Parathyroid adenoma (tissue), 2 donors: ENCODE measurements at regions not wholly inside any gene's neighbourhood (a gene's known extent, or its start where the extent isn't known, plus 50 kb on each side); places are given as distances from the start of the nearest gene placed in this dataset.
A peak's percentile ranks its signal among the peaks of the same experiment; 100 is the strongest.

Source experiments
- H2AFZ ChIP-seq: fragments of 300-600 bp; sonication (generic); one replicate; pipeline ENCODE4 v1.7.0; 2017; ENCODE audit warnings: antibody characterized with exemption, mild to moderate bottlenecking
- H3K27ac ChIP-seq: fragments of 300-600 bp; sonication (generic); one replicate; pipeline ENCODE4 v1.7.0; 2017
- H3K27me3 ChIP-seq: fragments of 300-600 bp; sonication (generic); one replicate; pipeline ENCODE4 v1.7.0; 2017; ENCODE audit warnings: low read length; ENCODE audit not compliant: control insufficient read depth, insufficient read depth
- H3K36me3 ChIP-seq: fragments of 300-600 bp; sonication (generic); one replicate; pipeline ENCODE4 v1.7.0; 2017; ENCODE audit warnings: low read length; ENCODE audit not compliant: control insufficient read depth, insufficient read depth
- H3K4me1 ChIP-seq: fragments of 300-600 bp; sonication (generic); one replicate; pipeline ENCODE4 v1.7.0; 2017; ENCODE audit warnings: control low read depth
- H3K4me2 ChIP-seq: fragments of 300-600 bp; sonication (generic); one replicate; pipeline ENCODE4 v1.7.0; 2017; ENCODE audit warnings: low read length
- H3K4me3 ChIP-seq: fragments of 300-600 bp; sonication (generic); one replicate; pipeline ENCODE4 v1.7.0; 2017; ENCODE audit warnings: low read depth, low read length
- H3K79me2 ChIP-seq: fragments of 300-600 bp; sonication (generic); one replicate; pipeline ENCODE4 v1.7.0; 2017; ENCODE audit warnings: control low read depth
- H3K9ac ChIP-seq: fragments of 300-600 bp; sonication (generic); one replicate; pipeline ENCODE4 v1.7.0; 2017; ENCODE audit warnings: mild to moderate bottlenecking
- H3K9me3 ChIP-seq: fragments of 300-600 bp; sonication (generic); one replicate; pipeline ENCODE4 v1.7.0; 2017; ENCODE audit warnings: low read length; ENCODE audit not compliant: control insufficient read depth
- TF ChIP-seq, protein P1 (sequence below): fragments of 300-600 bp; sonication (generic); IDR thresholded peaks from one replicate; pipeline ENCODE4 v1.7.0; 2017; ENCODE audit warnings: antibody characterized with exemption, mild to moderate bottlenecking
- donor health status: primary hyperparathyroidism.

GRCh38 chr4:81845761-81846160 is 374.1 kb upstream of the RASGEF1B start:
- TF ChIP-seq, protein P1, sequence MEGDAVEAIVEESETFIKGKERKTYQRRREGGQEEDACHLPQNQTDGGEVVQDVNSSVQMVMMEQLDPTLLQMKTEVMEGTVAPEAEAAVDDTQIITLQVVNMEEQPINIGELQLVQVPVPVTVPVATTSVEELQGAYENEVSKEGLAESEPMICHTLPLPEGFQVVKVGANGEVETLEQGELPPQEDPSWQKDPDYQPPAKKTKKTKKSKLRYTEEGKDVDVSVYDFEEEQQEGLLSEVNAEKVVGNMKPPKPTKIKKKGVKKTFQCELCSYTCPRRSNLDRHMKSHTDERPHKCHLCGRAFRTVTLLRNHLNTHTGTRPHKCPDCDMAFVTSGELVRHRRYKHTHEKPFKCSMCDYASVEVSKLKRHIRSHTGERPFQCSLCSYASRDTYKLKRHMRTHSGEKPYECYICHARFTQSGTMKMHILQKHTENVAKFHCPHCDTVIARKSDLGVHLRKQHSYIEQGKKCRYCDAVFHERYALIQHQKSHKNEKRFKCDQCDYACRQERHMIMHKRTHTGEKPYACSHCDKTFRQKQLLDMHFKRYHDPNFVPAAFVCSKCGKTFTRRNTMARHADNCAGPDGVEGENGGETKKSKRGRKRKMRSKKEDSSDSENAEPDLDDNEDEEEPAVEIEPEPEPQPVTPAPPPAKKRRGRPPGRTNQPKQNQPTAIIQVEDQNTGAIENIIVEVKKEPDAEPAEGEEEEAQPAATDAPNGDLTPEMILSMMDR = no peak
- Histone ChIP-seq H3K27me3 (no peaks in the 10 kb centered on the region), H3K36me3 (no peaks in the 10 kb centered on the region), H3K9me3 (no peaks in the 10 kb centered on the region), H2AFZ (no peak overlapping the region), H3K4me2 (no peak overlapping the region), H3K9ac (no peak overlapping the region), H3K27ac (no peak overlapping the region), H3K4me3 (no peak overlapping the region), H3K79me2 (no peaks in the 10 kb centered on the region), H3K4me1 (no peaks in the 10 kb centered on the region)

GRCh38 chr4:81845273-81845672 is 373.6 kb upstream of the RASGEF1B start:
- Histone ChIP-seq H3K4me3 (no peak overlapping the region), H3K27ac (no peak overlapping the region), H2AFZ (no peak overlapping the region), H3K9ac (no peak overlapping the region), H3K4me1 (no peaks in the 10 kb centered on the region), H3K27me3 (no peaks in the 10 kb centered on the region), H3K36me3 (no peaks in the 10 kb centered on the region), H3K9me3 (no peaks in the 10 kb centered on the region), H3K79me2 (no peaks in the 10 kb centered on the region), H3K4me2 (no peak overlapping the region)
- TF ChIP-seq, protein P1 = no peak

DNA sequence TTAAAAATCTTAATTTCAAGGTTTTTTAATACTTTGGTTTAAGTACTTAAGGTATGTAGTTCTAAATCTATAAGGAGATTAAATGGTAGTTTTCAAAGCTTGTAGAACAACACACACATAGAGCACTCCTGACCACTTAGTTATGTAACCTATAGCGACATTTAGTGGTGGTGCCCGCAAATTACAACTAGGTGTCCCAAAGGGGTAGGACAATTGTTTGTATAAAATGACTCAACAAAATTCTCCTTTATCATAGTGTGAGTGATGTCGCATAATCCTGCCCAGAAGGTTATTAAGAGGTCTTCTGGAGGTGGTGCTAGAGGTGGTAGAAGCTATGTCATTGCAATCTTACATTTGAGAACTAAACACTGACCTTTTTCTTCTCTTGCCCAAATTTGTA is 373.0 kb upstream of the RASGEF1B start:
- Histone ChIP-seq H3K79me2 (no peaks in the 10 kb centered on the region), H3K9ac (no peak overlapping the region), H3K4me2 (no peak overlapping the region), H3K27ac (no peak overlapping the region), H3K36me3 (no peaks in the 10 kb centered on the region), H3K4me1 (no peaks in the 10 kb centered on the region), H3K9me3 (no peaks in the 10 kb centered on the region), H3K4me3 (no peak overlapping the region), H2AFZ (no peak overlapping the region), H3K27me3 (no peaks in the 10 kb centered on the region)
- TF ChIP-seq, protein P1 = peak; percentile 64

- Histone ChIP-seq H3K4me2 (no peak overlapping the region), H2AFZ (no peak overlapping the region), H3K4me3 (no peak overlapping the region), H3K4me1 (no peaks in the 10 kb centered on the region), H3K9me3 (no peaks in the 10 kb centered on the region), H3K79me2 (no peaks in the 10 kb centered on the region), H3K9ac (no peak overlapping the region), H3K36me3 (no peaks in the 10 kb centered on the region), H3K27ac (no peak overlapping the region), H3K27me3 (no peaks in the 10 kb centered on the region)
- TF ChIP-seq, protein P1 = no peak
Observed at GRCh38 chr4:81839347-81840042, 367.8 kb upstream of the RASGEF1B start.

DNA sequence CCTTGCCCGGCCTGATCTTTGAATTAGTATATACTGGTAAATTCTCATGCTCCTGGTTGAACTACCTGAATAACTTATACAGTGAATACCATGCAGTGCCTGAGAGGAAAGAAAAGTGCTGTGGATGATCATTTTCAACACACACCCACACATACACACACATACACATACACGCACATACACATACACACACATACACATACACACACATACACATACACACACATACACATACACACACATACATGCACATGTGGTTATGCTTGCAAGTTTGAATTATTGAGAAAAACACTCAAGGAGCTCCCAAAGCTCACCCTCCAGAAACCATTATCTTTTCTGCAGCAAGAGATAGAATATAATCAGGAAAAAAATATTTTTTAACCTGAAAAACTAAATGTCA is 366.9 kb upstream of the RASGEF1B start:
- no peak overlapping the region for H3K27ac ChIP-seq
- H3K79me2 ChIP-seq = no peaks in the 10 kb centered on the region
- TF ChIP-seq, protein P1 = no peak
- no peaks in the 10 kb centered on the region for H3K4me1 ChIP-seq
- no peak overlapping the region for H3K4me2 ChIP-seq
- H3K27me3 ChIP-seq = no peaks in the 10 kb centered on the region
- H3K9ac ChIP-seq = no peak overlapping the region
- no peaks in the 10 kb centered on the region for H3K9me3 ChIP-seq
- no peaks in the 10 kb centered on the region for H3K36me3 ChIP-seq
- no peak overlapping the region for H2AFZ ChIP-seq
- no peak overlapping the region for H3K4me3 ChIP-seq
